ENCODE measurements at regions not wholly inside any gene's neighbourhood (a gene's known extent, or its start where the extent isn't known, plus 50 kb on each side); places are given as distances from the start of the nearest gene placed in this dataset.
"Not testable (repeated sequence)": the region's sequence is repeated elsewhere in the genome, so short reads cannot be mapped to it uniquely, and the experiment has no call there.

- DNase-seq (ENCODE audit: low spot score): no peak
Measured at GRCh38 chr11:44388828-44389657, 79.1 kb upstream of the ALX4 start.

DNA sequence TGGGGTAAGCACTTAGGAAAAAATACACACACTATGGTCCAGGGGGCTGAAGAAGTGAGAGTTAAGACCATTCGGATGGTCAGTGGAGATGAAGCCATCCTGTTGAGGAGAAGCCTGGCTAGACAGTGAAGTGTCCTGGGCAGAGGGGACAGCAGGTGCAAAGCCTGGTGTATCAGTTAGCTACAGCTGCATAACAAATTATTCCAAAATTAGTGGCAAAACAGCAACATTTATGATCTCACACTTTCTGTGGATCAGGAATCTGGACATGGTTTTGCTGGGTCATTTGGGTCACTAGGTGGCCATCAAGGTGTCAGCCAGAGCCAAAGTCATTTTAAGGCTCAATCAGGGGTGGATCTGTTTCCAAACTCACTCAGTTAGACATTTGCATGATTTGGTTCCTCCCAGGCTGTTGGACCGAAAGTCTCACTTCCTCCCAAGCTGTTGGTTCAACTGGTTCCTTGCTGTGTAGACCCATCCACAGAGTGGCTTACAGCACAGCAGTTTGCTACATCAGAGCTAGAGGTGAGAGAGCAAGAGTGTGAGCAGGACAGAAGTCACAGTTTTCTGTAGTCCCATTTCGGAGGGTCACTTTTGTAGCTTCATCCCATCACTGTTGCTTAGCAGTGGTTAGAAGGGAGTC is 80.1 kb upstream of the ALX4 start:
- DNase-seq (ENCODE audit: low spot score): no peak

GRCh38 chr11:44391004-44391403 is 81.1 kb upstream of the ALX4 start:
- DNase-seq (ENCODE audit: low spot score): not testable (repeated sequence)

- DNase-seq (ENCODE audit: low spot score): not testable (repeated sequence)
Measured at GRCh38 chr11:44396746-44397145, 86.8 kb upstream of the ALX4 start.

GRCh38 chr11:44397586-44398178 is 87.7 kb upstream of the ALX4 start:
- no peak for DNase-seq (ENCODE audit: low spot score)

- no peak for DNase-seq (ENCODE audit: low spot score)
Measured at GRCh38 chr11:44398266-44399030, 88.5 kb upstream of the ALX4 start.

GRCh38 chr11:44399968-44400367 is 90.0 kb upstream of the ALX4 start:
- no peak for DNase-seq (ENCODE audit: low spot score)

DNA sequence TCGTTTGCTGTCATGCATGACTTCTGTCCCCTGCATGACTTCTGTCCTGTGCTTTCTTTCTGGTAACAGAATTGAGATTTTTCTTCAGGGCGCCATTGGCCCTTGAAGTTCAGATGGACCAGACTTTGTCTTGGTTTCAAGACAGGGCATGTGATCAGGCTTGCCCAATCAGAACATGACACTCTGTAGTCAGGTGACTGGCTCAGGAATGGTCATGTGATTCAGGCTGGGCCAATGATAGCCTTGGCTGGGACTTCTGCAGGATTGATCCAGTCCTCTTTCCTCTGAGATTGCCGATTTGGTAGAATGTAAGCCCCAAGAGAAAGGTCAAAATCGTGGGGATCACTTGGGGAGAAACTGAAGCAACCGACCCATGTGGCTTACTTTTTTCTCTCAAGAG is 90.5 kb upstream of the ALX4 start:
- no peak for DNase-seq (ENCODE audit: low spot score)

GRCh38 chr11:44402466-44403075 is 92.6 kb upstream of the ALX4 start:
- no peak for DNase-seq (ENCODE audit: low spot score)

DNA sequence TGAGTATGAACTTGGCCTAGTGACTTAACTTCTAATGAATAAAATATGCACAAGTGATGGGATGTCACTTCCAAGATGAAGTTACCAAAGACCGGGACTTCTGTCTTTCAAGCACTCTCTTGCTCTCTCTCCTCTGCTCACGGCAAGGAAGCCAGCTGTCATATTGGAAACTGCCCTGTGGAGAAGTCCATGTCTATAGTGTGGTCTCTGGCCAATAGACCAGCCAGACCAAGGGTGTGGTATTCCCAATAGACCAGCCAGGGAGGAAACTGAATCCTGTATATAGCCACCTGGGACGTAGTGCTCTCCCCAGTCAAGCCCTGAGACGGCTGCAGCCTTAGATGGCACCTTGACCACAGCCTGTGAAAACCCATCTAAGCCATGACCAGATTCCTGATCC is 93.2 kb upstream of the ALX4 start:
- no peak for DNase-seq (ENCODE audit: low spot score)

GRCh38 chr11:44403587-44404273 is 93.8 kb upstream of the ALX4 start:
- DNase-seq (ENCODE audit: low spot score): no peak

DNA sequence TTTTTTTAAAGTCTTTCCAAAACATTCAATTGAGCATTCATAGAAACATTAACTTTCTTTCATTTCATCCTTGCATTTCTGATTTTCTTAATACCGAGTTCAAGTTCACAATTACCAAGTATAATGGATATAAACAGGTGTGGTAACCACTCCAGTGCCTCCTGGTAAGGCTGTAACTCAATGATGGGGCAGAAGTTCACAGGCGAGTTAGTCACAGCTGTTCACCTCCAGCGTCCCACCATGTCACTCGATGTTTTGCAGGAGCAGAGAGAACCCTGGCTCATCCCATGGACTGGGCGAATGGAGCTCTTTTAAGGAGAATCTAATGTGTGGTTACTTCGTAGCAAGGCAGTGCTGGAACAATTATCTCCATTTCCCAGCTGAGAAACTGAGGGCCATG is 94.4 kb upstream of the ALX4 start:
- DNase-seq (ENCODE audit: low spot score): no peak

DNA sequence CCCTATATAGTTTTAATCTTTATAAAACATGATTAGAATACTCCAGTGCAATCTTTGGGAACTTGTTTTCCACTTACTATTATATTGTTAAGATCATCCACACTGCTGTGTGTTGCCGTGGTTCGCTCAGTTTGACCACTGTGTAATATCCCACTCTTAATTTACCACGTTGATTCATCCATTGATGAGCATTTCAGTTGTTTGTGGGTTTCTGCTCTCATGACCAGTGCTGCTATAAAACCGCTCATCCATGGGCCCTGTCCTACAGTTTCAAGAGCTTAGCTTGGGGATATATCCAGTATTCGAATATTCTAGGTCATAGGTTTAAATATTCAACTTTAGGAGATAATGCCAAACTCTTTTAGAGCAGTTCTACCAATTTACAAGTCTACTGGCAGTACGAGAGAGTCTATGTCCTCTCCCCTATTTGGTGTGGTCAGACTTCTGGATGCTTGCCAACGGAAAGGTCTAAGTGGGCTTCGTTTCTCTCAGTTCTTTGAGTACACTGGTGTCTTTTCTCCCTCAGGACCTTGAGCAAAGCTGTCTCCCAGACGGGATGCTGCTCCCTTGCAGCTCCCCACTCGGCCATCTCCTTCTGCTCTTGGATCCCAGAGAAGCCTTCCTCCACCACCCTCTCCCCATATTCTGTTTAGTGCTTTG is 94.9 kb upstream of the ALX4 start:
- DNase-seq (ENCODE audit: low spot score): no peak

- DNase-seq (ENCODE audit: low spot score): no peak
Measured at GRCh38 chr11:44407211-44407996, 97.5 kb upstream of the ALX4 start.

DNA sequence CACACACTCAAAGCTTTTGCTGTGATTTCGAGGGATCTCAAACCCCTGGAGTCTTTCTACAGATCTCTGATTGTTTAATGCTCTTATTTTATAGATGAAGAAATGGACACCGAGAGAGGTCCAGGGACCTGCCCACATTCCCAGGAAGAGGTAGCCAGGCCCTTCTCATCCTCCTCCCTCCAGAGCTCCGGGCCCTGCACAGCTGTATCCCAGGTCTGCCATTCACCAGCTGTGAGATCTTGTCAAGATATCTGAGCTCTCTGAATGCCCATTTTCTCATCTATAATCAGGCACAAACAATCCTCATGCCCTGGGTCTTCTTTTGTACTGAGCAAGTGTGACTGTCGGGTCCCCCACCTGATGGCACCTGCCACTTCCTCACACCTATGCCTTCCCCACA is 98.2 kb upstream of the ALX4 start:
- no peak for DNase-seq (ENCODE audit: low spot score)

- DNase-seq (ENCODE audit: low spot score): no peak
Measured at GRCh38 chr11:44408711-44409470, 99.0 kb upstream of the ALX4 start.

DNA sequence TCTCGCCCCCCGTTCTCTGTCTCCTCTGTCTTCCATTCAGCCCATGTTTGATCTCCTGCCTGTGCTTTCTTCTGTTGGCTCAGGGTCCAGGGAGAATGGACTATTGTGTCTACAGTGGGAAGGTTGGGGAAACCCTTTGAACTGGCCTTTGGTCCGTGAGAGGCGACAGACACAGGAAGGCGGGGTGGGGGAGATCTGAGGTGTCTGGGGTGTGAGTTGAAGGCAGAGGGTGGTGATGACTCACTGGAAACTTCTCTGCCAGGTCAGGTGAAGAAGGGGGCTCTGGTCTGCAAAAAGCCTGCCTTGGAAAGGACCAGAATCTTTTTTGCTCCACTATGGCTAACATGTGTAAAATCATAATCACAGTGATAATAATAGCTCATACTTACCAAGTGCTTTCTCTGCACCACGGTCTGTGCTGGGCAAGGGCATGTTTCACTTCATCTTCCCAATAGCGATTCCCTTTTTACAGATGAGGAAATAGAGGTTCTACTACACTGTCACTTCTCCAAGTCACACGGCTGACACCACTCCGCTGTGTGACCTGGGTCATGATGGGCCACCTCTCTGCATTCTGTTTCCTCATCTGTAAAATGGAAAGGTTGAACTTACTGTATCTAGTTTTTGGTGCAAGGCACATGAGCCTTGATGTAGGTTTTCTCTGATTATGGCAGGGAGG is 99.8 kb upstream of the ALX4 start:
- no peak for DNase-seq (ENCODE audit: low spot score)

- DNase-seq (ENCODE audit: low spot score): no peak
Measured at GRCh38 chr11:44416776-44417175, 106.8 kb upstream of the ALX4 start.

Measured in GM03348 (cell line).